GM19023 (cell line): ENCODE measurements at regions not wholly inside any gene's neighbourhood (a gene's known extent, or its start where the extent isn't known, plus 50 kb on each side); places are given as distances from the start of the nearest gene placed in this dataset.

Experiments
- ATAC-seq: cut with Tn5 transposase; IDR thresholded peaks from one replicate; pipeline ENCODE4 v1.9.1; 2021; ENCODE audit warnings: mild to moderate bottlenecking, moderate library complexity; ENCODE audit not compliant: unreplicated experiment

GRCh38 chr16:79876332-79876730 lies 275.8 kb upstream of the MAF start:
- no peak for ATAC-seq

GRCh38 chr16:79874391-79874790 lies 273.9 kb upstream of the MAF start:
- ATAC-seq: no peak

GRCh38 chr16:79873825-79874224 lies 273.3 kb upstream of the MAF start:
- ATAC-seq: no peak

GRCh38 chr16:79871906-79872305 lies 271.4 kb upstream of the MAF start:
- no peak for ATAC-seq

GRCh38 chr16:79870016-79870886 lies 269.7 kb upstream of the MAF start:
- no peak for ATAC-seq

DNA sequence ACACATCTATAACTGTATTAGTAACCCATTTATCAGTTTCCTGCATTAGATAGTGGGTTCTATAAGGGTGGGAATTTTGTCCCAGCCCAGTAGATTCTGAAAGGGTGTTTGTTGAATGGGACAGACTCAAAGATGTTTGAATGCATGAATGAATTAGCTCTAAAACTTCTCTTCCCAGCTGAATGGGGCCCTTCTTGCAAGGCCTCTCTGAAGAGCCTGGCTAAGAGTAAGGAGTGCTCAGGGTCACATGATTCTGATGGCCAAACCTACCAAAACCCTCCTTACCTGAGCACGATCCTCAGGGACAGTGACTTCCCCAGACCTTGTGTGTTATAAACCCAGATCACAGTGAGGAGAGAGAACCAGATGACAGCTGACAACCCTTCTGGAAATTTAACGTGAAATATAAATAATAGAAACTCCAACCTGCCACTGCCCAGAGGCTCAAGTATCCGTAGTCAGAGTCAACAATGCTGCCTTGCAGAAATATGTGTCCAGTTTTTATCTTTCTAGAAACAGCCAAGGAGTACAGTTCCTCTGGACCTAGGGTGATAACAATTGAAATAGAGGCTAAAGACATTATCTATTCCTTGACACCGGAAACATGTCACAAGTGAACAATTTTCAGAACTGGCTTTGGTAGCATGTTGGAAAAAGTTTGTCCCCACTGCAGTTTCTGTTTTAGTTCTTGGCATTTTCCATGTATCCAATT lies 268.9 kb upstream of the MAF start:
- ATAC-seq: no peak

GRCh38 chr16:79868841-79869240 lies 268.3 kb upstream of the MAF start:
- no peak for ATAC-seq

GRCh38 chr16:79867425-79867997 lies 267.0 kb upstream of the MAF start:
- ATAC-seq: no peak

GRCh38 chr16:79865918-79866317 lies 265.4 kb upstream of the MAF start:
- no peak for ATAC-seq

- no peak for ATAC-seq
Measured at GRCh38 chr16:79864781-79865391, 264.3 kb upstream of the MAF start.

DNA sequence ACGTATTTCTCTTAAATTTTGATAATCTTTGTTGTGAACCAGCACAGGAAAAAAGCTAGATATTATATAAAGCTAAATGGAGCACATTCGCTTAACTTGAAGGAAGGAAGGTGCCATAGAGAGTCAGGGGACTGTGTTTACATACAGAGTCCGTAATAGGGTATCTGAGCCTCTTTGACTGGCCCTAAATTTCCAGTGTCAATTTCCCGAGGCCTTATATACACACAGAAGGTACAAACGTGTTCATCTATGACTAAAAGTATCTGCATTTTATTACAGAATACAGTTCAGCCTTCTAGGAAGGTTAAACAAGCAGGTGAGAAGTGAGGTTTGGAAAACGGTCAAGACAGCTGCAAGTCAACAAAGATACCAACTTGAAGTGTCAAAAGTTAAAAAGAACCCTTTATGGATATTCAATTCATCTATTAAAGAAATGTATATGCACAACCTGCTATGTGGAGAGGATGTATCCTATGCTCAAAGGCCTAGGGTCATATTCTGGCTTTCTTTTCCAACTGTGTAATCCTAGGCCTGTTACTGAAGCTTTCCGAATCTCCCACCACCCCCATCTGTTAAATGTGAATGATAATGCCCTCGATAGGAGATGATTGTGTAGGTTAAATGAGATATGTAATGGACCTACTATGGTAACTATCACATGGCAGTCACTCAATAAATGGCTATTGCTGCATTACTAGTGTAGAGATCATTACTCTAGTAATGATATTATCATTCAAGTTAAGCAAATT lies 263.7 kb upstream of the MAF start:
- no peak for ATAC-seq

GRCh38 chr16:79863128-79864031 lies 262.8 kb upstream of the MAF start:
- ATAC-seq: no peak

DNA sequence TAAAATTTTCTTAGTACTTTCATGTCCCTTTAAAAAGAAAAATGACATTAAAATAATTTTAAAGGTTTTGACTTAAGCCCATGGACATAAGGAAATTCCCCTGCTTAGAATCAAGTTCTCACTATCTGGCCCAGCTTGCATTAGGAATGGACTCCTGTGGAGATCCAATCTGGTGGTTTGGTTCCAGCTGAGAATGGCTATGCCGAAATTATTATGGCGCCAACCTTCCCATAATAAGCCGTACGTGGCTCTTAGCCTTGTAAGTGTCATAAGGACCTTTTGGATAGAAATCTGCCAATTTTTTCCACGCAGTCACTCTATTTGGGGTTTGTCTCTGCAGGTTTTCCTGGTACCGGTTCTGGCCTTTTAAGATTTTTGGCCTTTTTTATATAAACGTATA lies 262.1 kb upstream of the MAF start:
- no peak for ATAC-seq

DNA sequence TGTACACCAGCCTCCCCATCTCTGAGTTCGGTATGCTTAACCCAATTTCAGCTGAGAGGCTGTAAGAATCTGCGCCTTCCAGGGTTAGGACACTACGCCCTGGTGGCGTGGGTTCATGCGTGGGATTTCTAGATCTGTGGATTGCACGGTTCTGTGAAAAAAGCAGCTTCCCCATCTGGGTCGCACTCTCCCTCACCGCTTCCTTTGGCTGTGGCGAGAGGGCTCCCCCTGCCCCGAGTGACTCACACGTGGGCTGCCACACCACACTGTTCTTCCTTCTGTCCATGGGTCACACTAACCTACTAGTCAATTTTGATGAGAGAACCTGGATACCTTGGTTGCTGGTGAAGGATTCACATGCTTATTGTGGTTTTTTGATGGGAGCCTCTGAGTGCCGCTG lies 256.0 kb upstream of the MAF start:
- no peak for ATAC-seq

GRCh38 chr16:79850348-79850747 lies 249.8 kb upstream of the MAF start:
- no peak for ATAC-seq

DNA sequence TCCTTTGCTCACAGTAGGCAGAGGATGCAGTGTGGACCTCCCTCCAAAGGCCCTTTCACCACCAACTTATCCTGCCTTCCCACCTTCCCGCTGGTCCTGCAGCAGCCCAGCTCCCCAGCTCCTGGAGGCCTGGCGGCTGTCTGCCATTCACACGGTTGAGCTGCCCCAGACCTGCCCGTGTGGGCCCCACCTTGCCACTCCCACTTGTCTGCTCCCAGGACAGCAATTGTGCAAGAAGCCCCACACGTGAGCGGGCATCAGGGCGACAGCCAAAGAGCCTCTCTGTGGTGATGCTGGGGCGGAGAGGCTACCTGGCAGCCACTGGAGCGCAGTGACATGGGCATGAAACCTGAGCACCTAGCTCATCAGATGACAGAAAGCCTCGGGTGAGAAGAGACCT lies 248.6 kb upstream of the MAF start:
- no peak for ATAC-seq

DNA sequence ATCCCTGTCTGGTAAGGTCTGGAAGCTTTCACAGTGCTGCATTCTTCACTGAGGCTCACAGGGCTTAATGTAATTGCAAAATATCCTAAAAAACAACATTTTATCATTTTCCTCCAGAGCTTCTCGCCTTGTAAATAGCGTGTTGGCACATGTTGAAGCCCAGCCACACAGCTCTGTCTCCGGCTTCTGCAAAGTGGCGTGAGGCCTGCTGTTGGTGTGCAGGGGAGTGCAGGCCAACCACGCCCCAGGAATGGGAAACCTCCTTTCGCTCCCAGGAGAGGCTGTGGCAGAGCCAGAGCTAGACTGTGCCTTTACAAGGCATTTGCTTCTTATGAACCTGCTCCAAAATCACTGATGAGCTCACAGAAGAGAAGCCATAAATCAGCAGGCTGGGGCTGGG lies 248.2 kb upstream of the MAF start:
- ATAC-seq: no peak

DNA sequence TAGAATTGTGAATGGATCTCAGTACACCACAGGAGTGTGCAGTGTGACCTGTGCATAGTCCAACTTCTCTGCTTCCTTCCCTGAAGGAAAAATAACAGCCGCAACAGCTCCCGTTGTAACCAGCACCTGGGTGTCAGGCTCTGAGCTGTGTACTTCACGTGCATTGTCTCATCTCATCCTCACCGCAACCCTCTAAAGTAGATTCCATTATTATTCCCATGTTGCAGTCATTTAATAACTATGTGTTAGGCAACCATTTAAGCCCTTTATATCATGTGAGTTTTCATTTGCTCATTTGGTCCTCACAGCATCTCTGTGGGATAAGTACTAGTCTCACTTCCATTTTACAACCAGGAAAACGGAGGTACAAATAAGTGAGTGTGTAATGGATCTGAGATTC lies 247.0 kb upstream of the MAF start:
- no peak for ATAC-seq

DNA sequence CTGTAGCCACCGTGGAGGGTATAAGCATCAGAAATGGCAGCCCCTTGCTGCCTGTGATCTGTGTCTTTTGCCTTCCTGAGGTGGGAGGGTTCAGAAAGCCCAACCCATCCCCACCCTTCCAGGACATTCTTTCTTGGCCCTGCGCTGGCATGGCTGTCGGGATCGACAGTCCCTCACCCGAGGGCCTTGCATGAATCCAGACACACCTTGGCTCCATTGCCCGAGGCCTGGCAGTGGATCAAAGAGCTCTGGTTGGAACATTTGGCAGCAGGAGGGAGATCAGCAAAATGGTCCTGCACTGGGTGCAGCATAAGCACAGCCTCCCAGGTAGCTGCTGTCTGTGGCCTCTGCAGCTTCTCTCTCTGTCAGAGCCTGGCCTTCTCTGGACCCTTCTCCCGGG lies 246.6 kb upstream of the MAF start:
- no peak for ATAC-seq

GRCh38 chr16:79845734-79846135 lies 245.2 kb upstream of the MAF start:
- no peak for ATAC-seq
